ENCODE measurements at regions not wholly inside any gene's neighbourhood (a gene's known extent, or its start where the extent isn't known, plus 50 kb on each side); places are given as distances from the start of the nearest gene placed in this dataset.

DNA sequence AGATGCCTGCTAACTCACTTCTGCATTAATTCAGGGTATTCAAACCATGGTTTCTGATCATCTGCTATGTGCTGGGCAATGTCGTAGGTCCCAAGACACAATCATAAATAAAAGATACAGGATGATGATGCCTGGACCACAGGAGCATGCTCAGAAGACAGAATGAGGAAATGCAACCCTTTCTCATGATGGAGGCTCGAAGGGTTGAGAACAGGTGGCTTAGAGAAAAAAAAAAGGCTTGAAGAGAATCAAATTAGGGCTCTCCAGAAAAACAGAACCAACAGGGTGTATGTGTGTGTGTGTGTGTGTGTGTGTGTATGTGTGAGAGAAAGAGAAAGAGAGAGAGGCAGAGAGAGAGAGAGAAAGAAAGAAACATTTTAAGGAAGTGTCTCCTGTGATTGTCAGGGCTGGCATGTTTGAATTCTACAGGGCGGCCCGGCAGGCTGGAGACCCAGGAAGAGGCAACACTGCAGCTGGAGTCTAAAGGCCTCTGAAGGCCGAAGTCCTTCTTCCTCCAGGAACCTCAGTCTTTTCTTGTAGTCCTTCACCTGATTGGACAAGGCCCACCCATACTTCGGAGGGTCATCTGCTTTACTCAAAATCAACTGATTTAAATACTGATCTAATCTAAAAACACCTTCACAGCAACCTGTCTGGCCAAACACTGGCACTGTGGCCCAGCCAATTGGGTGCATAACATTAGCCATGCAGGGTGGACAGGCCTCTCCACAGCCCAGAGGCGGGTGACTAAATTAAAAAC lies 143.8 kb downstream of the ERMARD start:
- no peaks in the 10 kb centered on the region for H3K4me1 ChIP-seq (ENCODE audit: insufficient read depth, low read length)
- H3K27me3 ChIP-seq (ENCODE audit: insufficient read depth, low read length) = no peaks in the 10 kb centered on the region
- H3K4me3 ChIP-seq (ENCODE audit: low read length) = no peak overlapping the region
- no peaks in the 10 kb centered on the region for H3K9me3 ChIP-seq (ENCODE audit: low read depth, low read length)

DNA sequence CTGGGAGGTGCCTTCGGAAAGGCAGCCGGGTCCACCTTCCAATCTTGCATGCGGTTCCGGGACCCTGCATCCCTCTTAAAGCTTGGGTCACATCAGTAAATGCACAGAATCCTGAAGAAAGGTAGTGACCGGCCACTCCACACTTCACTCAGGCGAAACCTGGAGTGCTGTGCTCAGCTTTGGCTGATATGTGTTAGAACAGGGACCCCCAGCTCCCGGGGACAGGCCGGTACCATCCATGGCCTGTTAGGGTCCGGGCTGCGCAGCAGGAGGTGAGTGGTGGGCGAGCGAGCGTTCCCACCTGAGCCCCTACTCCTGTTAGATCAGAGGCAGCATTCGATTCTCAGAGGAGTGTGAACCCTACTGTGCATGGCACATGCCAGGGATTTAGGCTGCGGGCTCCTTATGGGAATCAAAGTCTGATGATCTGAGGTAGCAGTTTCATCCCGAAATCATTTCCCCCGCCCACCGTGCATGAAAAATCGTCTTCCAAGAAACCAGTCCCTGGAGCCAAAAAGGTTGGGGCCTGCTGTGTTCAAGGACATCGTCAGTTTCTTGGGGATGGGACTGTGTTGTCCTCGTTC lies 143.0 kb downstream of the ERMARD start:
- Histone ChIP-seq H3K9me3 (ENCODE audit: low read depth, low read length) (no peaks in the 10 kb centered on the region), H3K4me3 (ENCODE audit: low read length) (no peak overlapping the region), H3K4me1 (ENCODE audit: insufficient read depth, low read length) (no peaks in the 10 kb centered on the region), H3K27me3 (ENCODE audit: insufficient read depth, low read length) (no peaks in the 10 kb centered on the region)

DNA sequence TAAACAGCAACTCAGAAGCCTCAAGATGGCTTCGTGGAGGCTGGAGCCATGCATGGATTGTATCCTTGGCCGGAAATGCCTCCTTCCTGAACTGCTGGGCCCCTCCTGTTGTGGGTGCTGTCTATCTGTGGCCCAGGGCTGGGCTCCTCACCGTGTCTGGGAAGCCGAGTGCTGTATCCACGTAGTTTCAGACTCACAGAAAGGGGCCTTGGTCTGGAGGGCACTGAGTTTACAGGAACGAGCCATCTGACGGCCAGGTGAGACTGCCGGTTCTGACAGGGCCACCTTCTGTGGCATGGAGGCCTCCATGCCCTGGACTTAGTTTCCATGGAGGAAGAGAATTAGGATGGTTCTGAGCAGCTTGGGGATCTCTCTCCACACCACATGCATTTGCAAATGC lies 142.2 kb downstream of the ERMARD start:
- Histone ChIP-seq H3K27me3 (ENCODE audit: insufficient read depth, low read length) (no peaks in the 10 kb centered on the region), H3K4me3 (ENCODE audit: low read length) (no peak overlapping the region), H3K4me1 (ENCODE audit: insufficient read depth, low read length) (no peaks in the 10 kb centered on the region), H3K9me3 (ENCODE audit: low read depth, low read length) (no peaks in the 10 kb centered on the region)

DNA sequence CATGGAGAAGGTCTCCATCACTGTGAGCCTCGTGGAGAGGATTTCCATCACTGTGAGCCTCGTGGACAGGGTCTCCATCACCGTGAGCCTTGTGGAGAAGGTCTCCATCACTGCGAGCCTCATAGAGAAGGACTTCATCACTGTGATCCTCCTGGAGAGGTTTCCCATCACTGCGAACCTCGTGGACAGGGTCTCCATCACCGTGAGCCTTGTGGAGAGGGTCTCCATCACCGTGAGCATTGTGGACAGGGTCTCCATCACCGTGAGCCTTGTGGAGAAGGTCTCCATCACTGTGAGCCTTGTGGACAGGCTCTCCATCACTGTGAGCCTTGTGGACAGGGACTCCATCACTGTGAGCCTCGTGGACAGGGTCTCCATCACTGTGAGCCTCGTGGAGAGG lies 140.4 kb downstream of the ERMARD start:
- Histone ChIP-seq H3K9me3 (ENCODE audit: low read depth, low read length) (no peaks in the 10 kb centered on the region), H3K4me1 (ENCODE audit: insufficient read depth, low read length) (no peaks in the 10 kb centered on the region), H3K27me3 (ENCODE audit: insufficient read depth, low read length) (no peaks in the 10 kb centered on the region), H3K4me3 (ENCODE audit: low read length) (no peak overlapping the region)

DNA sequence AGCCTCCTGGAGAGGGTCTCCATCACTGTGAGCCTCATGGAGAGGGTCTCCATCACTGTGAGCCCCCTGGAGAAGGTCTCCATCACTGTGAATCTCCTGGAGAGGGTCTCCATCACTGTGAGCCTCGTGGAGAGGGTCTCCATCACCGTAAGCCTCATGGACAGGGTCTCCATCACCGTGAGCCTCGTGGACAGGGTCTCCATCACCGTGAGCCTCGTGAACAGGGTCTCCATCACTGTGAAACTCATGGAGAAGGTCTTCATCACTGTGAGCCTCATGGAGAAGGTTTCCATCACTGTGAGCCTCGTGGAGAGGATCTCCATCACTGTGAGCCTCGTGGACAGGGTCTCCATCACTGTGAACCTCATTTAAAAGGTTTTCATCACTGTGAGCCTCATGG lies 140.0 kb downstream of the ERMARD start:
- no peaks in the 10 kb centered on the region for H3K4me1 ChIP-seq (ENCODE audit: insufficient read depth, low read length)
- H3K9me3 ChIP-seq (ENCODE audit: low read depth, low read length) = no peaks in the 10 kb centered on the region
- H3K27me3 ChIP-seq (ENCODE audit: insufficient read depth, low read length) = no peaks in the 10 kb centered on the region
- H3K4me3 ChIP-seq (ENCODE audit: low read length) = no peak overlapping the region

DNA sequence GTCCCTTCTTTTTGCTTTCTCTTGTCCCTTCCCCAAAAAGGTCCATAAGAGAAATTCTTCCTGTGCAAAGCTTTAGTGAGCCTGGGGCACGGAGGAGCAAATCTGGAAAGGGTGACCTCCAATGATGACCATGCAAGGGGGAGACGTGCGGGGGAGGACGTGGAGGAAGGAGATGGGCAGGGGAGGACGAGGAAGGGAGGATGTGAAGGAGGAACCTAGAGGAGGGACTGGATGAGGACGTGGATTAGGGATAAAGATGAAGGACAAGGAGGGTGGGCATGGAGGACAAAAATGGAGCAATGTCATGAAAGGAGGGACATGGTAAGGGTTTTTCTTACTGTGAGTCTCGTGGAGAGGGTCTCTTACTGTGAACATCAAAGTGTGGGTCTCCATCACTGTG lies 139.5 kb downstream of the ERMARD start:
- H3K9me3 ChIP-seq (ENCODE audit: low read depth, low read length) = no peaks in the 10 kb centered on the region
- H3K27me3 ChIP-seq (ENCODE audit: insufficient read depth, low read length) = no peaks in the 10 kb centered on the region
- no peak overlapping the region for H3K4me3 ChIP-seq (ENCODE audit: low read length)
- H3K4me1 ChIP-seq (ENCODE audit: insufficient read depth, low read length) = no peaks in the 10 kb centered on the region

DNA sequence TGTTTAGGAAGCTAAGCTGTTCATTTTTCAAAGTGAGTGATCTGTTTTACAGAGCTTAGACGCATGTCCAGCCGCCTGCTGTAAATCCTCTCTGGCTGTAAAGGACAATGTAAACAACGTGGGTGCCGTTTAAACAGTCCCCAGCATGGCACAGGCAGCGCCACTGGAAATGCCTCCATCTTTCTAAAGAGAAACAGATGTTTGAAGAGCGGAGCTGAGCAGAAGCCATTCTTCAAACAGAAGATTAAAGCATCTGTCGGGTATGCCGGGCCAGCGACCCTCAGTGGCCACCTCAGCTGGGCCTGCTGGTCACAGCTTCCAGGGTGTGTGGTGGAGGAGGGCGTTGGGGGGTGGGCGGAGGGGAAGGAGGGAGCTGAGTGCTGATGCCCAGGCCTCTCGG lies 138.6 kb downstream of the ERMARD start:
- Histone ChIP-seq H3K4me1 (ENCODE audit: insufficient read depth, low read length) (no peaks in the 10 kb centered on the region), H3K27me3 (ENCODE audit: insufficient read depth, low read length) (no peaks in the 10 kb centered on the region), H3K9me3 (ENCODE audit: low read depth, low read length) (no peaks in the 10 kb centered on the region)

DNA sequence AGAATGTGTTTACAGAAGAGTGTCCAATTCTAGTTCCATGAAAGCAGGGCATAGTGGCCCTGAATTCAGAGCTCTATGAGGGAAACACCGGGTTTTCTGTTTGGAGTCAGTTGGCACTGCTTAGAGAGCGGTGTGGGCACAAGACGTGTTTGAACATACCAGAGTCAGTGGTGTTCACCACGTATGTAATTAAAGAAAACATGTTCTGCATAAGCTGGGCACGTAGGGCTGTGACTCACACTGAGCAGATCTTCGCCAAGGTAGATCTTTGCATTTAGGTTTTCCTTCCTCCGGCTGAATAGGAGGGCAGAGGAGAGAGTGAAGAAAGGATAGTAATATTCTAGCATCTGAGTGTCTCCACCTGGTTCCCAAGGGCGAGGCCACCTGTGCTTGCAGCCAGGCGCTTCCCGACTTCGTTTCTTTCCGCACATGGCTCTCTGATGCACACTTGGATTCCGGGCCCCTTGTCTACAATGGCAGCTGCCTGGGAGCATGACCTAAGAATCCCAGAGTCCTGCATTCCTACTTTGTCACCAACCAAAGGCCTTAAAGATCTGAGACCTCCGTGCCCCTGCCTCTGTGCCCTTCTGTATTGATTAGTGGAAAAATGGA lies 136.2 kb downstream of the ERMARD start:
- H3K4me3 ChIP-seq (ENCODE audit: low read length) = no peak overlapping the region
- no peaks in the 10 kb centered on the region for H3K9me3 ChIP-seq (ENCODE audit: low read depth, low read length)
- no peaks in the 10 kb centered on the region for H3K27me3 ChIP-seq (ENCODE audit: insufficient read depth, low read length)
- no peaks in the 10 kb centered on the region for H3K4me1 ChIP-seq (ENCODE audit: insufficient read depth, low read length)

More for the DNA sequence above, 138.6 kb downstream of the ERMARD start:
- H3K4me3 ChIP-seq (ENCODE audit: low read length) = no peak overlapping the region

DNA sequence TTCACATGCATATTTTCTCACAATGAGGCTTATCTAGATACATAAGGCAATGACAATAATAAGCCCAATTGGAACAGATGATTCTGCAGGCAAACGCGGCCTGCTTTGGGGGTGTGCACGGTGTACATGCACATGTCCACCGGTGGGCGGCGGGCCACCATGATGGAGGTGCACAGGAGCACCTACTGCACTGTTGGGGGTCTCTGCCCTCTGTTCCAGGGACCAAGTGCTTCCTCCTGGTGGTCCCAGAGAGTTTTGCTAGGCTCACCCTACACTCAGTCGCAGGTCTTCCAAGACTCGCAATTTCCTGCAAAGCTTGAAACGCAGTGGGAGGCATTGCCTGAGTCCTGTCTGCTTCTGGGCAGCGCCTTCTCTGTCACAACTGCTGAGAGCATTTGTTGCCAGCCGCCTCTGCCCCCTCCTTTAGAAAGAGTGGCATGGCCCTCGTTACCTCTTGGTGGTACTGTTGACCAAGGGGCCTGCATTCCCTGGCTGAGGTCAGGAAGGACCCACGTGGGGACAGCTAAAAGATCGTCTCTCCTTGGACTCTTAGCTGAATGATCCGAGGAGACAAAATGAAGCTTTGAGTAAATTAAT lies 135.3 kb downstream of the ERMARD start:
- H3K9me3 ChIP-seq (ENCODE audit: low read depth, low read length) = no peaks in the 10 kb centered on the region
- no peaks in the 10 kb centered on the region for H3K4me1 ChIP-seq (ENCODE audit: insufficient read depth, low read length)
- H3K27me3 ChIP-seq (ENCODE audit: insufficient read depth, low read length) = no peaks in the 10 kb centered on the region
- H3K4me3 ChIP-seq (ENCODE audit: low read length) = no peak overlapping the region

DNA sequence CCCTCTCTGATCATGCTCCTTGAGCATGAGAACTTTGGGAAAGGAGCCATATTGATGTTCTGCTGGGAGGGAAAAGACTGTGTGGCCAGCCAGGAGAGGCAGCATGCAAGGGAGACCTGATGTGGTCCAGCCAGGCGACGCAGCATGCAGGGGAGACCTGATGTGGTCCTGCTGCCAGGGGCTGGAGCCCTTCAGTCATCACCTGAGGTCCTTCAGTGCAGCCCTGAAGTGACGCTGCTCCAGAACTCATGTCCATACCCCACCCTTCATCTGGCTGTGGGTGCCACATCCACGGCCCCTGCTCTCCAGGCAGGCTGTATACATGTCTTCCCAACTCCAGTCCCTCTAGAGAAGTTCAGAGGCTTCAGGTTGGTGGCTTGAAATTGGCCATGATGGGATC lies 134.4 kb downstream of the ERMARD start:
- Histone ChIP-seq H3K4me1 (ENCODE audit: insufficient read depth, low read length) (no peaks in the 10 kb centered on the region), H3K27me3 (ENCODE audit: insufficient read depth, low read length) (no peaks in the 10 kb centered on the region), H3K4me3 (ENCODE audit: low read length) (no peak overlapping the region), H3K9me3 (ENCODE audit: low read depth, low read length) (no peaks in the 10 kb centered on the region)

DNA sequence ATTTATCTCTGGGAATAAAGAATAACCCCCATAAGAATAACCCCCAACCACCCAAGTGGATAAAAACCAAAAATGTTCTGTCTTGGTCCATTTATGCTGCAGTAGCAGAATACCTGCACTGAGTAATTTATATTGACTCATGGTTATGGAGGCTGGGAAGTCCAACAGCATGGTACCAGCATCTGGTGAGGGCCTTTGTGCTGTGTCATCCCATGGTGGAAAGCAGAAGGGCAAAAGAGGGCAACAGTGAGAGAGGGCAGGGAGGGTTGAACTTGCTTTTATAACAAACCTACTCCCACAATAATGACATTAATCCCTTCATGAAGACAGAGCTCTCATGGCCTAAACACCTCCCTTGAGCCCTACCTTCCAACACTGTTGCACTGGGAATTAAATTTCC lies 133.7 kb downstream of the ERMARD start:
- Histone ChIP-seq H3K4me1 (ENCODE audit: insufficient read depth, low read length) (no peaks in the 10 kb centered on the region), H3K9me3 (ENCODE audit: low read depth, low read length) (no peaks in the 10 kb centered on the region), H3K4me3 (ENCODE audit: low read length) (no peak overlapping the region), H3K27me3 (ENCODE audit: insufficient read depth, low read length) (no peaks in the 10 kb centered on the region)

DNA sequence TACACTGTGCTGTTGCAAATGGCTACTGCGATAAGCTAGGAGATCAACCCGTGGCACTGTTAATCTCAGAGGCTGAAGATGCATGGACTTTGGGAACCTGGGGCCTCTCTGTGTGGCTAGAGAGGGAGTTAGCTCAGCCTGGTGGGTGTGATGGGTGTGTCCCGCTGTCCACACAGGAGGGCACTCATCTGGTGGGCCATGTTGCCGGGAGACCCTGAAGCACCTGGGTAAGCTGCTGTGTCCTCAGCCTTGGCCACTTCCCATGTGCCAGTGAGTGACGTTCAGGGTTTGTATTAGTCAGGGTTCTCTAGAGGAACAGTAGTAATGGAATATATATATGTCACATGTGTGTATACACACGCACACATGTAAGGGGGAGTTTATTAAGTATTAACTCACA lies 132.7 kb downstream of the ERMARD start:
- no peaks in the 10 kb centered on the region for H3K9me3 ChIP-seq (ENCODE audit: low read depth, low read length)
- no peaks in the 10 kb centered on the region for H3K27me3 ChIP-seq (ENCODE audit: insufficient read depth, low read length)
- no peaks in the 10 kb centered on the region for H3K4me1 ChIP-seq (ENCODE audit: insufficient read depth, low read length)
- no peak overlapping the region for H3K4me3 ChIP-seq (ENCODE audit: low read length)

DNA sequence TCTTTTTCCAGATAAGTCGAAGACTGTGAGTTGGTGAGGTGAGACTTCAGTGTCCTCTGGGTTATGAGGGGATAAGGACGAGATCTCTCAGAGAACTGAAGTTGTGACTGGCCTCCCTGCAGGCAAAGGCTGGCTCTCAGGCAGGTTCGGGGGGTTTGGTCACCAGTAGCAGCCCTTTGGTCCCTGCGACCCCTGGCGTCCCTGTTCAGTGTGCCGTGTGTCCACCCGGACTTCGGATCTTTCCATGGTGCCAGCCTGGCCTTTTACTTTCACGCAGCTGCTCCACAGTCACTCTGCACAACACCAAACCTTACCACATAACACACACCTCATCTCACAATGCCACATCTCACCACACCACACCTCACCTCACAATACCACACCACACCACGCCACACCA lies 131.9 kb downstream of the ERMARD start:
- Histone ChIP-seq H3K4me1 (ENCODE audit: insufficient read depth, low read length) (no peaks in the 10 kb centered on the region), H3K9me3 (ENCODE audit: low read depth, low read length) (no peaks in the 10 kb centered on the region), H3K27me3 (ENCODE audit: insufficient read depth, low read length) (no peaks in the 10 kb centered on the region), H3K4me3 (ENCODE audit: low read length) (no peak overlapping the region)

DNA sequence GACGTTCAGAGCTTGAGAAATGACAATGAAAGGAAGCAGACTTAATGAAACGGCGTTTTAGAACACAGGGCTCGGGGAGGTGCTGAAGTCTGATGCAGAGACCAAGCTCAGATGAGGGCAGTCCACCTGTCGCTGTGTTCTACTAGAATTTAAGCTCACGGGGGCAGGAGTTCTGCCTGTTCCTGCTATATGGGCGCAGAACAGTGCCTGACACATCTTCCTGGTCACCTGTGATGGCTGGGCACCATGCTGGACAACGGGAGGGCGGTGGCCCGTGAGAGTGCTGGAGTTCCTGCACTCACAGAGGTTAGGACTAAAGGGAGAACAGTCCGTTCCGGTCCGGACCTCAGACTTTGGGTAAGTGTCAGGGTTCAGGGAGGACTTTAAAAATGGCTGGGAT lies 130.6 kb downstream of the ERMARD start:
- Histone ChIP-seq H3K27me3 (ENCODE audit: insufficient read depth, low read length) (no peaks in the 10 kb centered on the region), H3K4me1 (ENCODE audit: insufficient read depth, low read length) (no peaks in the 10 kb centered on the region), H3K4me3 (ENCODE audit: low read length) (no peak overlapping the region), H3K9me3 (ENCODE audit: low read depth, low read length) (no peaks in the 10 kb centered on the region)

DNA sequence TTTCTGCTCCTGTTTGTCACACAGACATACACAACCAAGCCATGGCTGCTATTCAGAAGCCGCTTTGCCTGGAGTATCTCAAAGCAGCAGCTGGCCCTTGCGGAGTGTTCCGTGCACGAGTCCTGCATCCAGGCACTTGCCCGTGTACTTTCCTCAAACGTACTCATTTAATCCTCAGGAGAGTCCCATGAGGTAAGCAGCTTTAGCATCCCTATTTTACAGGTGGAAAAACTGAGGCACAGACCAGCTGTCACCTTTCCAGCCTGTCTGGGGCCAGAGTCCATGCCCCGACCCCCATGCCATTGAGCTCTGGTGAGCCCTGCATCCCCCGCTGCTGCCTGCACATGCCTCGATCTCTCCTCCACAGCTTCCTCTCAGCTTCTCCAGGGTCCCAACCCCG lies 130.0 kb downstream of the ERMARD start:
- Histone ChIP-seq H3K4me3 (ENCODE audit: low read length) (no peak overlapping the region), H3K4me1 (ENCODE audit: insufficient read depth, low read length) (no peaks in the 10 kb centered on the region), H3K9me3 (ENCODE audit: low read depth, low read length) (no peaks in the 10 kb centered on the region), H3K27me3 (ENCODE audit: insufficient read depth, low read length) (no peaks in the 10 kb centered on the region)

Data from mononuclear cell (primary cell).